CD4-positive, alpha-beta T cell (primary cell): ENCODE measurements at regions not wholly inside any gene's neighbourhood (a gene's known extent, or its start where the extent isn't known, plus 50 kb on each side); places are given as distances from the start of the nearest gene placed in this dataset.

Experiments
- ATAC-seq: fragments of 200-7000 bp; cut with Tn5 transposase; one replicate; pipeline ENCODE4 v1.10.0; 2022; ENCODE audit warnings: mild to moderate bottlenecking; ENCODE audit not compliant: poor library complexity
- CTCF ChIA-PET: fragments of 350-600 bp; sonication (Branson Sonifier 250); formaldehyde crosslinking; loops from one replicate; lab custom pipeline; 2021; ENCODE audit warnings: antibody characterized with exemption, inconsistent platforms; lab: Charles Lee
- POLR2A ChIA-PET: fragments of 350-600 bp; sonication (Branson Sonifier 250); formaldehyde crosslinking; loops from one replicate; lab custom pipeline; 2021; ENCODE audit warnings: antibody characterized with exemption, inconsistent platforms; lab: Charles Lee
- DNase-seq, 14 experiments: peaks; one replicate each; pipeline ENCODE4 v3.0.0-alpha.2; 2013 to 2020; ENCODE audit warnings: mixed read lengths in 2 of 14
- H3K27ac ChIP-seq, 2 donors: one replicate each; pipeline versions ENCODE4 v1.5.1 to v1.7.0; 2013; ENCODE audit warnings: low read length in 2 of 2, low read depth in 1 of 2, mild to moderate bottlenecking in 1 of 2
- H3K27me3 ChIP-seq, 2 experiments: 1 replicate in 1 of 2; 2 replicates in 1 of 2; pipeline versions ENCODE4 v1.6.1 to v1.7.0; 2013; ENCODE audit warnings: low read length in 2 of 2, control low read depth in 1 of 2, mild to moderate bottlenecking in 1 of 2, moderate library complexity in 1 of 2; ENCODE audit not compliant: insufficient read depth in 2 of 2, control insufficient read depth in 1 of 2
- H3K36me3 ChIP-seq: one replicate; pipeline ENCODE4 v1.6.1; 2013; ENCODE audit warnings: low read length, control low read depth; ENCODE audit not compliant: insufficient read depth
- H3K4me1 ChIP-seq: one replicate; pipeline ENCODE4 v1.6.1; 2013; ENCODE audit warnings: low read length, control low read depth; ENCODE audit not compliant: insufficient read depth
- H3K4me3 ChIP-seq: one replicate; pipeline ENCODE4 v1.5.1; 2013; ENCODE audit warnings: mild to moderate bottlenecking, low read length, moderate library complexity
- H3K9me3 ChIP-seq, 2 experiments: 1 replicate in 1 of 2; 2 replicates in 1 of 2; pipeline versions ENCODE4 v1.6.1 to v1.7.0; 2013; ENCODE audit warnings: low read length in 2 of 2, mild to moderate bottlenecking in 2 of 2, control low read depth in 1 of 2, moderate library complexity in 1 of 2; ENCODE audit not compliant: control insufficient read depth in 1 of 2, insufficient read depth in 1 of 2
- H3K27ac Mint-ChIP-seq: one replicate; pipeline ENCODE4 v1.8.0; 2020; ENCODE audit warnings: mixed read lengths
- H3K27me3 Mint-ChIP-seq: one replicate; pipeline ENCODE4 v1.8.0; 2021; ENCODE audit warnings: mixed read lengths
- H3K36me3 Mint-ChIP-seq: one replicate; pipeline ENCODE4 v1.8.0; 2021; ENCODE audit warnings: low read depth, mixed read lengths
- H3K4me1 Mint-ChIP-seq: one replicate; pipeline ENCODE4 v1.8.0; 2021; ENCODE audit warnings: low read depth, mixed read lengths
- H3K4me3 Mint-ChIP-seq: one replicate; pipeline ENCODE4 v1.8.0; 2020; ENCODE audit warnings: mild to moderate bottlenecking, mixed read lengths
- H3K9me3 Mint-ChIP-seq: one replicate; pipeline ENCODE4 v1.8.0; 2020; ENCODE audit warnings: mixed read lengths
- CTCF ChIP-seq: fragments of 200-600 bp; IDR thresholded peaks from one replicate; pipeline ENCODE4 v1.8.0; 2022; ENCODE audit warnings: antibody characterized with exemption, mild to moderate bottlenecking
- intact Hi-C, 2 experiments: fragments of 100-400 bp; cut with DNase I in 1 of 2; cut with micrococcal nuclease in 1 of 2; formaldehyde crosslinking; loops; one replicate each; pipeline versions ENCODE4 v1.15.1 to v1.9.0; 2023 to 2025; cut with DNase I, micrococcal nuclease

- intact Hi-C loops: no loop called here
- no peak overlapping the region for H3K4me3 Mint-ChIP-seq
- Histone ChIP-seq H3K4me3 (no peak overlapping the region), H3K27ac (no peak overlapping the region), H3K27me3 (peaks cover 0 to 2% of the 10 kb centered on the region in 2 experiments), H3K9me3 (no peaks in the 10 kb centered on the region), H3K36me3 (no peaks in the 10 kb centered on the region), H3K4me1 (no peaks in the 10 kb centered on the region)
- H3K27me3 Mint-ChIP-seq: peaks cover 8% of the 10 kb centered on the region
- no peaks in the 10 kb centered on the region for H3K36me3 Mint-ChIP-seq
- H3K9me3 Mint-ChIP-seq: no peaks in the 10 kb centered on the region
- ChIA-PET POLR2A (no interaction called here), CTCF (no interaction called here)
- no peak overlapping the region for H3K27ac Mint-ChIP-seq
- ATAC-seq: no peak
- DNase-seq: no peak
- no peaks in the 10 kb centered on the region for H3K4me1 Mint-ChIP-seq
- no peak for TF ChIP-seq CTCF
Measured at GRCh38 chr10:78798976-78799730, 269.6 kb upstream of the ZMIZ1 start.

- intact Hi-C loops: no loop called here
Measured at GRCh38 chr10:78800006-78800405, 268.8 kb upstream of the ZMIZ1 start.

GRCh38 chr10:78800535-78801320 lies 268.0 kb upstream of the ZMIZ1 start:
- POLR2A ChIA-PET: no interaction called here
- CTCF ChIA-PET: no interaction called here

More at GRCh38 chr10:78800006-78800405, 268.8 kb upstream of the ZMIZ1 start:
- H3K36me3 ChIP-seq: no peaks in the 10 kb centered on the region
- no peaks in the 10 kb centered on the region for H3K27me3 ChIP-seq
- POLR2A ChIA-PET: no interaction called here
- Mint-ChIP-seq H3K9me3 (no peaks in the 10 kb centered on the region), H3K4me3 (no peak overlapping the region), H3K36me3 (no peaks in the 10 kb centered on the region), H3K4me1 (no peaks in the 10 kb centered on the region), H3K27ac (no peak overlapping the region), H3K27me3 (peaks cover 8% of the 10 kb centered on the region)
- DNase-seq (no peak), ATAC-seq (no peak)
- no peaks in the 10 kb centered on the region for H3K9me3 ChIP-seq
- CTCF ChIA-PET: no interaction called here
- no peak overlapping the region for H3K4me3 ChIP-seq
- TF ChIP-seq CTCF: no peak
- H3K4me1 ChIP-seq: no peaks in the 10 kb centered on the region
- no peak overlapping the region for H3K27ac ChIP-seq

More at GRCh38 chr10:78800535-78801320, 268.0 kb upstream of the ZMIZ1 start:
- intact Hi-C loops: no loop called here
- no peaks in the 10 kb centered on the region for H3K4me1 ChIP-seq
- no peak overlapping the region for H3K4me3 Mint-ChIP-seq
- no peak for DNase-seq
- H3K36me3 Mint-ChIP-seq: no peaks in the 10 kb centered on the region
- H3K9me3 ChIP-seq: no peaks in the 10 kb centered on the region
- H3K9me3 Mint-ChIP-seq: no peaks in the 10 kb centered on the region
- H3K27me3 ChIP-seq: no peaks in the 10 kb centered on the region
- H3K27ac ChIP-seq: no peak overlapping the region
- no peaks in the 10 kb centered on the region for H3K36me3 ChIP-seq
- no peak for ATAC-seq
- no peak overlapping the region for H3K4me3 ChIP-seq
- TF ChIP-seq CTCF: no peak
- no peak overlapping the region for H3K27ac Mint-ChIP-seq
- H3K27me3 Mint-ChIP-seq: peaks cover 8% of the 10 kb centered on the region
- H3K4me1 Mint-ChIP-seq: no peaks in the 10 kb centered on the region
